ENCODE measurements at regions not wholly inside any gene's neighbourhood (a gene's known extent, or its start where the extent isn't known, plus 50 kb on each side); places are given as distances from the start of the nearest gene placed in this dataset.
"Not testable (repeated sequence)": the region's sequence is repeated elsewhere in the genome, so short reads cannot be mapped to it uniquely, and the experiment has no call there.

DNA sequence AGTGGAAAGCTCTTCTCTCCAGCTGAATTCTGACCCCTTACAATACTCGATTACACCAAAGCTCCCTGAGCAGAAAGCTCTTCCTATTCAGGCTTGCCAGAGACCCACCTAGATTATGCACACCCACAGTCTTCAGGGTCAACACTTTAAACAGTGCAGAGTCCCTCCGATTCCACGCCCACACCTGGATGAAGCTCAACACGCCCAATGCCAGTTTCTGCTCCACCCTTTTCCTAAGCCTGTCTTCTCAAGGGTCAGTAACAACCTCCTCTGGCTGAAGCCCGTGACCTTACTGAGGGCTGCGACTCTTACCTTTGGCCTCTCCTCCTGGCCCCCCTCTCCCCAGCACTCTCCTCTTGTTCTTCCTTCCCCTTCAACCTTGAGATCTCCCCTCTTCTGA is 492.0 kb upstream of the SALL3 start:
- Histone ChIP-seq H3K36me3 (ENCODE audit: low read depth, missing control alignments) (no peaks in the 10 kb centered on the region), H3K27me3 (no peaks in the 10 kb centered on the region), H3K27ac (no peak overlapping the region), H3K4me3 (no peak overlapping the region), H3K9me3 (no peaks in the 10 kb centered on the region), H3K4me1 (no peaks in the 10 kb centered on the region)
- 91 to 94% methylated on average over 6 of the region's 6 CpGs for WGBS, 2 donors
- TF ChIP-seq POLR2A (IDR thresholded peaks at IDR 0.05) = no peak
- TF ChIP-seq, protein P1, sequence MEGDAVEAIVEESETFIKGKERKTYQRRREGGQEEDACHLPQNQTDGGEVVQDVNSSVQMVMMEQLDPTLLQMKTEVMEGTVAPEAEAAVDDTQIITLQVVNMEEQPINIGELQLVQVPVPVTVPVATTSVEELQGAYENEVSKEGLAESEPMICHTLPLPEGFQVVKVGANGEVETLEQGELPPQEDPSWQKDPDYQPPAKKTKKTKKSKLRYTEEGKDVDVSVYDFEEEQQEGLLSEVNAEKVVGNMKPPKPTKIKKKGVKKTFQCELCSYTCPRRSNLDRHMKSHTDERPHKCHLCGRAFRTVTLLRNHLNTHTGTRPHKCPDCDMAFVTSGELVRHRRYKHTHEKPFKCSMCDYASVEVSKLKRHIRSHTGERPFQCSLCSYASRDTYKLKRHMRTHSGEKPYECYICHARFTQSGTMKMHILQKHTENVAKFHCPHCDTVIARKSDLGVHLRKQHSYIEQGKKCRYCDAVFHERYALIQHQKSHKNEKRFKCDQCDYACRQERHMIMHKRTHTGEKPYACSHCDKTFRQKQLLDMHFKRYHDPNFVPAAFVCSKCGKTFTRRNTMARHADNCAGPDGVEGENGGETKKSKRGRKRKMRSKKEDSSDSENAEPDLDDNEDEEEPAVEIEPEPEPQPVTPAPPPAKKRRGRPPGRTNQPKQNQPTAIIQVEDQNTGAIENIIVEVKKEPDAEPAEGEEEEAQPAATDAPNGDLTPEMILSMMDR (IDR thresholded peaks at IDR 0.05) = no peak
- DNase-seq = no peak
- intact Hi-C loops (cut with DNase I; ENCODE audit: low total_unique reads) = no loop called here

DNA sequence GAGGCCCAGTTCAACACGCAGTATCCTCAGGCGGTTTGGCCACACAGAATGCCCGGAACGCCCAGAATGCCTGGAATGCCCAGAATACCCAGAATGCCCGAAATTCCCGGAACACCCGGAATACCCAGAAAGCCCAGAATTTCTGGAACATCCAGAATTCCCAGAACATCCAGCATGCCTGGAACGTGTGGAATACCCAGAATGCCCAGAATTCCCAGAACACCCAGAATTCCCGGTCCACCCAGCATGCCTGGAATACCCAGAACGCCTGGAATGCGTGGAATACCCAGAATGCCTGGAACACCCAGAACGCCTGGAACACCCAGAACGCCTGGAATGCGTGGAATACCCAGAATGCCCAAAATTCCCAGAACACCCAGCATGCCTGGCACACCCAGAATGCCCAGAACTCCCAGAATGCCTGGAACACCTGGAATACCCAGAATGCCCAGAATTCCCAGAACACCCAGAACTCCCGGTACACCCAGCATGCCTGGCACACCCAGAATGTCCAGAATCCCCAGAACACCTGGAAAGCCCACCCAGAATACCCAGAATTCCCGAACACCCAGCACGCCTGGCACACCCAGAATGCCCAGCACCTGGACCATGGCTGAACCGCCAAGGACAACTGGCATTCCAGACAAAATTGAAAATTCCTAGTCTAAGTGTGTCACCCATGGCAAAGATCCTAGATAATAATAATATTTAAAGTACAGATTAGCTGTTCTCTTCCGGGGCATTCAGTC is 487.4 kb upstream of the SALL3 start:
- Histone ChIP-seq H3K9me3 (no peaks in the 10 kb centered on the region), H3K36me3 (ENCODE audit: low read depth, missing control alignments) (no peaks in the 10 kb centered on the region), H3K27ac (no peak overlapping the region), H3K27me3 (no peaks in the 10 kb centered on the region), H3K4me1 (no peaks in the 10 kb centered on the region), H3K4me3 (no peak overlapping the region)
- intact Hi-C loops (cut with DNase I; ENCODE audit: low total_unique reads) = no loop called here
- no peak for DNase-seq
- WGBS, 2 donors = 89 to 91% methylated on average over 14 to 19 of the region's 19 CpGs
- TF ChIP-seq, protein P1 (IDR thresholded peaks at IDR 0.05) = no peak
- no peak for TF ChIP-seq POLR2A (IDR thresholded peaks at IDR 0.05)

DNA sequence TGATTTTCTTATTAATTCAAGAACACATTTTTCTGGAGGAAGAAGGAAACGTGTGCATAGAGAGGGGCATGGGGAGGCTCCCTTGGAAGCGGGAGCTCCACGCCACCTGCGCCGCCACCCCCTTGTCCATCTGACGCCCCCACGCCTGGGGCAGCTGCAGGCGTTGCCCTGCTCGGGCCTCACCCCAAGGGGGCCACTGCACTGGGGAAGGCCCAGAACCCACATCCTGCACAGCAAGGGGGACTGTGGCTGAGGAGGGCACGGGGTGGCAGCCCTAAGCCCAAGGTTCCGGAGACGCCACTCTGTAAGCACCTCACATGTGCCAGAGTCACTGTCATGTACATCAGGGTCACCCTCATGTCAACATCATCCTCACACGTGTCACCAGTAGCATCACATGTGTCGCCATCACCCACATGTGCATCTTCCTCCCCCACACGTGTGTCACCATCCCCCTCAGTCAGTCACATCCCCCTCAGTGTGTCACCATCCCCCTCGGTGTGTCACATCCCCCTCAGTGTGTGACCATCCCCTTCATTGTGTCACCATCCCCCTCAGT is 486.7 kb upstream of the SALL3 start:
- 87 to 89% methylated on average over 16 of the region's 16 CpGs for WGBS, 2 donors
- H3K9me3 ChIP-seq = no peaks in the 10 kb centered on the region

DNA sequence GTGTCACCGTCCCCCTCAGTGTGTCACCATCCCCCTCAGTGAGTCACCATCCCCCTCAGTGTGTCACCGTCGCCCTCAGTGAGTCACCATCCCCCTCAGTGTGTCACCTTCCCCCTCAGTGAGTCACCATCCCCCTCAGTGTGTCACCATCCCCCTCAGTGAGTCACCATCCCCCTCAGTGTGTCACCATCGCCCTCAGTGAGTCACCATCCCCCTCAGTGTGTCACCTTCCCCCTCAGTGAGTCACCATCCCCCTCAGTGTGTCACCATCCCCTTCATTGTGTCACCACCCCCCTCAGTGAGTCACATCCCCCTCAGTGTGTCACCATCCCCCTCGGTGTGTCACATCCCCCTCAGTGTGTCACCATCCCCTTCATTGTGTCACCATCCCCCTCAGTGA is 486.1 kb upstream of the SALL3 start:
- 0 to 46% methylated on average over 1 to 5 of the region's 5 CpGs for WGBS, 2 donors
- DNase-seq; H3K27me3 ChIP-seq; intact Hi-C loops (cut with DNase I; ENCODE audit: low total_unique reads); H3K36me3 ChIP-seq (ENCODE audit: low read depth, missing control alignments); H3K4me3 ChIP-seq; H3K27ac ChIP-seq; H3K4me1 ChIP-seq; H3K9me3 ChIP-seq: not testable (repeated sequence)

More for the DNA sequence above, 486.7 kb upstream of the SALL3 start:
- no peak overlapping the region for H3K27ac ChIP-seq
- H3K4me3 ChIP-seq = no peak overlapping the region
- H3K4me1 ChIP-seq = no peaks in the 10 kb centered on the region
- H3K36me3 ChIP-seq (ENCODE audit: low read depth, missing control alignments) = no peaks in the 10 kb centered on the region
- intact Hi-C loops (cut with DNase I; ENCODE audit: low total_unique reads) = no loop called here
- no peak for DNase-seq
- no peak for TF ChIP-seq POLR2A (IDR thresholded peaks at IDR 0.05)
- TF ChIP-seq, protein P1 (IDR thresholded peaks at IDR 0.05) = no peak
- H3K27me3 ChIP-seq = no peaks in the 10 kb centered on the region

DNA sequence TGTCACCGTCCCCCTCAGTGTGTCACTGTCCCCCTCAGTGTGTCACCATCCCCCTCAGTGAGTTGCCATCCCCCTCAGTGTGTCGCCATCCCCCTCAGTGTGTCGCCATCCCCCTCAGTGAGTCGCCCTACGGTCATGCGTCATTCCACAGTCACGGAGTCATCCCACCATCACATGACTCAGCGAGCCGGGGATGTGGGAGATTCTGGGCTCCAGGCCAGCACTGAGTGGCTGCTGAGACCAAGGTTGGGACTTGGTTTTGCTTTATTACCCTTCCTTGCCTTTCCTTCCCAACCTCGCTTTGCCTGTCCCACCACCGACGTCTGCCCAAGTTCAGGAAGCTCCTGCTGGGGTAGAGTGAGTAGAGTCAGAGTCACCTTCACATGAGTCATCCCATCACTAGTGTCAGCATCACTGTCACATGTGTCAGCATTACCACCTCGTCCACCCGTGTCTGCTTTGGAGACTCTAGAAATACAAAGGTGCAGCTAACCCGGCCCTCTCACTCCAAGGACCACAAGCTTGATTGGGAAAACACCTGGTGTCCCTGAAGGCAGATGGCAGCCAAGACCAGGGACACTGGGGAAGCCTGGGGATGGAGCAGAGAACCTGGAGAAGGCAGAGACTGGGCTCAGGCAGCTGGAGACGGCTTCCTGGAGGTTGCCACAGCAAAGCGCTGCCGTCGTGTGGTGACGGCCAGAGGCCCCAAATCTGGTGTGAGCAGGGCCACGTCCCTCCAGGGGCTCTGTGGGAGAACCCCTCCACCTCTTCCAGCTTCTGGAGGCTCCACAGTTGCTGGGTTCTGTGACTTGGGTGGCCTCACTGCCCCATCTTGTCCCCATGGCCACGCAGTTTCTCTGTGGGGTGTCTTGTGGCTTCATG is 485.2 kb upstream of the SALL3 start:
- Histone ChIP-seq H3K27ac (no peak overlapping the region), H3K9me3 (no peaks in the 10 kb centered on the region), H3K4me3 (no peak overlapping the region), H3K4me1 (no peaks in the 10 kb centered on the region), H3K36me3 (ENCODE audit: low read depth, missing control alignments) (no peaks in the 10 kb centered on the region), H3K27me3 (no peaks in the 10 kb centered on the region)
- DNase-seq = no peak
- TF ChIP-seq POLR2A (IDR thresholded peaks at IDR 0.05) = no peak
- TF ChIP-seq, protein P1 (IDR thresholded peaks at IDR 0.05) = no peak
- intact Hi-C loops (cut with DNase I; ENCODE audit: low total_unique reads) = no loop called here
- 78 to 81% methylated on average over 16 to 22 of the region's 22 CpGs for WGBS, 2 donors
